ENCODE measurements at regions not wholly inside any gene's neighbourhood (a gene's known extent, or its start where the extent isn't known, plus 50 kb on each side); places are given as distances from the start of the nearest gene placed in this dataset.

- Histone ChIP-seq H3K27me3 (ENCODE audit: low read length) (no peaks in the 10 kb centered on the region), H3K27ac (ENCODE audit: low read depth, low read length) (no peak overlapping the region), H3K9me3 (ENCODE audit: insufficient read depth, low read length) (no peaks in the 10 kb centered on the region), H3K9ac (ENCODE audit: low read length) (no peak overlapping the region), H4K20me1 (ENCODE audit: low read depth, low read length) (no peaks in the 10 kb centered on the region), H3K79me2 (ENCODE audit: insufficient read depth, low read length) (no peaks in the 10 kb centered on the region), H3K4me2 (ENCODE audit: low read depth, low read length, poor library complexity, severe bottlenecking) (no peak overlapping the region), H3F3A (ENCODE audit: insufficient read depth) (no peaks in the 10 kb centered on the region), H2AFZ (ENCODE audit: low read depth, low read length, severe bottlenecking) (no peak overlapping the region), H3K9me2 (replicated peaks; ENCODE audit: insufficient read depth, low read length) (no peaks in the 10 kb centered on the region), H3K4me3 (ENCODE audit: insufficient read depth, low read length, poor library complexity, severe bottlenecking) (no peak overlapping the region), H3K36me3 (ENCODE audit: low read length) (no peaks in the 10 kb centered on the region)
- TF ChIP-seq, protein P1, sequence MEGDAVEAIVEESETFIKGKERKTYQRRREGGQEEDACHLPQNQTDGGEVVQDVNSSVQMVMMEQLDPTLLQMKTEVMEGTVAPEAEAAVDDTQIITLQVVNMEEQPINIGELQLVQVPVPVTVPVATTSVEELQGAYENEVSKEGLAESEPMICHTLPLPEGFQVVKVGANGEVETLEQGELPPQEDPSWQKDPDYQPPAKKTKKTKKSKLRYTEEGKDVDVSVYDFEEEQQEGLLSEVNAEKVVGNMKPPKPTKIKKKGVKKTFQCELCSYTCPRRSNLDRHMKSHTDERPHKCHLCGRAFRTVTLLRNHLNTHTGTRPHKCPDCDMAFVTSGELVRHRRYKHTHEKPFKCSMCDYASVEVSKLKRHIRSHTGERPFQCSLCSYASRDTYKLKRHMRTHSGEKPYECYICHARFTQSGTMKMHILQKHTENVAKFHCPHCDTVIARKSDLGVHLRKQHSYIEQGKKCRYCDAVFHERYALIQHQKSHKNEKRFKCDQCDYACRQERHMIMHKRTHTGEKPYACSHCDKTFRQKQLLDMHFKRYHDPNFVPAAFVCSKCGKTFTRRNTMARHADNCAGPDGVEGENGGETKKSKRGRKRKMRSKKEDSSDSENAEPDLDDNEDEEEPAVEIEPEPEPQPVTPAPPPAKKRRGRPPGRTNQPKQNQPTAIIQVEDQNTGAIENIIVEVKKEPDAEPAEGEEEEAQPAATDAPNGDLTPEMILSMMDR (IDR thresholded peaks at IDR 0.05; ENCODE audit: insufficient read depth, low read length, poor library complexity, severe bottlenecking) = no peak
- TF ChIP-seq EZH2phosphoT487 (conservative IDR thresholded peaks at IDR 0.05; ENCODE audit: low read length) = no peak
These were observed 267.9 kb downstream of the SHQ1 start for GRCh38 chr3:72580246-72580756.

DNA sequence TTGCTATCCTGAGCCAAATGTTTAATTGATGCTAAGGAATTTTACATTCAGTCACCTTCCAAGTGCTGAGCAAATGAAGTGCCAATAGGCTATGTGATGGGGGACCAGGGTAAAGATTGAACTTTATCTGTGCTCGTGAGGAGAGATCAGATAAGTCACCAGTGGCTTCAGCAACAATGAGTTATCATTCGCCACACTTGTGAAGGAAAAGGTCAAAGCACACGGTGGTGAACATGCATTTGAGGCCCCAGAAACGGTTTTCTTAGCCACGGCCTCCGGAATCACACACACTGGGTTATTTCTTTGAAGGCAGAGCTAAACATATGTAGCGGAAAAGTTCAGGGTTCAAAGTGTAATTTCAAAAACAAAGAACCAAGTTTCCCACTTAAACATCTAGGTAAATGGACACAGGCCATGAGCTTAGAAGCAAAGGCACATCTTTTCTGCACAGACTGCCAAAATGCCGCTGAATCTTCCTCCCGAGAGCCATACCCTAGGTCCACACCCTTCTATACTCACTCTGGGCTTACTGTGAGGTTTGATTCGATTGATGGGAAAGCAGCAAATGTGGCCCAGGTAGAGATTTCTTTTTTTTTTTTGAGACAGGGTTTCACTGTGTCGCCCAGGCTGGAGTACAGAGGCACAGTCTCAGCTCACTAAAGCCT is 268.5 kb downstream of the SHQ1 start:
- TF ChIP-seq, protein P1 (IDR thresholded peaks at IDR 0.05; ENCODE audit: insufficient read depth, low read length, poor library complexity, severe bottlenecking) = no peak
- TF ChIP-seq EZH2phosphoT487 (conservative IDR thresholded peaks at IDR 0.05; ENCODE audit: low read length) = no peak
- no peaks in the 10 kb centered on the region for H3K9me3 ChIP-seq (ENCODE audit: insufficient read depth, low read length)

GRCh38 chr3:72579191-72579580 is 269.1 kb downstream of the SHQ1 start:
- no peak for TF ChIP-seq EZH2phosphoT487 (conservative IDR thresholded peaks at IDR 0.05; ENCODE audit: low read length)
- TF ChIP-seq, protein P1 (IDR thresholded peaks at IDR 0.05; ENCODE audit: insufficient read depth, low read length, poor library complexity, severe bottlenecking) = no peak
- no peak overlapping the region for H2AFZ ChIP-seq (ENCODE audit: low read depth, low read length, severe bottlenecking)
- H3K4me2 ChIP-seq (ENCODE audit: low read depth, low read length, poor library complexity, severe bottlenecking) = no peak overlapping the region
- no peaks in the 10 kb centered on the region for H3F3A ChIP-seq (ENCODE audit: insufficient read depth)
- H3K9me2 ChIP-seq (replicated peaks; ENCODE audit: insufficient read depth, low read length) = no peaks in the 10 kb centered on the region
- no peaks in the 10 kb centered on the region for H3K9me3 ChIP-seq (ENCODE audit: insufficient read depth, low read length)
- H4K20me1 ChIP-seq (ENCODE audit: low read depth, low read length) = no peaks in the 10 kb centered on the region
- no peaks in the 10 kb centered on the region for H3K79me2 ChIP-seq (ENCODE audit: insufficient read depth, low read length)
- no peak overlapping the region for H3K9ac ChIP-seq (ENCODE audit: low read length)
- no peak overlapping the region for H3K4me3 ChIP-seq (ENCODE audit: insufficient read depth, low read length, poor library complexity, severe bottlenecking)
- H3K27me3 ChIP-seq (ENCODE audit: low read length) = no peaks in the 10 kb centered on the region
- no peaks in the 10 kb centered on the region for H3K36me3 ChIP-seq (ENCODE audit: low read length)
- H3K27ac ChIP-seq (ENCODE audit: low read depth, low read length) = no peak overlapping the region

More for the DNA sequence above, 268.5 kb downstream of the SHQ1 start:
- H3K27ac ChIP-seq (ENCODE audit: low read depth, low read length) = no peak overlapping the region
- H3K9me2 ChIP-seq (replicated peaks; ENCODE audit: insufficient read depth, low read length) = no peaks in the 10 kb centered on the region
- no peaks in the 10 kb centered on the region for H4K20me1 ChIP-seq (ENCODE audit: low read depth, low read length)
- no peaks in the 10 kb centered on the region for H3K27me3 ChIP-seq (ENCODE audit: low read length)
- H2AFZ ChIP-seq (ENCODE audit: low read depth, low read length, severe bottlenecking) = no peak overlapping the region
- H3K79me2 ChIP-seq (ENCODE audit: insufficient read depth, low read length) = no peaks in the 10 kb centered on the region
- H3K36me3 ChIP-seq (ENCODE audit: low read length) = no peaks in the 10 kb centered on the region
- H3K9ac ChIP-seq (ENCODE audit: low read length) = no peak overlapping the region
- H3F3A ChIP-seq (ENCODE audit: insufficient read depth) = no peaks in the 10 kb centered on the region
- H3K4me3 ChIP-seq (ENCODE audit: insufficient read depth, low read length, poor library complexity, severe bottlenecking) = no peak overlapping the region
- H3K4me2 ChIP-seq (ENCODE audit: low read depth, low read length, poor library complexity, severe bottlenecking) = no peak overlapping the region

Measured in SU-DHL-6 (cell line).